Fibroblast of peridontal ligament (primary cell): ENCODE measurements at regions not wholly inside any gene's neighbourhood (a gene's known extent, or its start where the extent isn't known, plus 50 kb on each side); places are given as distances from the start of the nearest gene placed in this dataset.
A peak's percentile ranks its signal among the peaks of the same experiment; 100 is the strongest.
"Not testable (repeated sequence)": the region's sequence is repeated elsewhere in the genome, so short reads cannot be mapped to it uniquely, and the experiment has no call there.

Source experiments
- DNase-seq: peaks from one replicate; pipeline ENCODE4 v3.0.0-alpha.2; 2010; ENCODE audit errors: extremely low read depth

DNA sequence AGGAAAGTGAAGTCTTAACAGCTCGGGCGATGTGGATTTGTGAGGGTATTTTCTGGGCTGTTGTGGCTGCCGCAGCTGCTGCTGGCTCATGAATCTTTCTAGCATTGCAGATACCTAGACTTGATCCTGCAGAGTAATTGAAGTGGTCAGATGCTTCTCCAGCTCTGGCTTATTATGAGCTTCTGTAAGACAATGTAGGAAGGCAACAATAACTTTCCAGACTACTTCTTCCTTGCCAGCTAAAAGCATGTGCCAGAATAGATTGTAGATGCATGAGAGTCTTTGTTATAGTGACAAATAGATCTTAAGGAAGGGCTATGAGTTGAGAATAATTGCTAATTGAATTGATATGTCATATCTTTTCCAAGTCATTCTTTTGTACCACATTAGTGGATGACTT is 461.4 kb upstream of the POT1 start:
- no peak for DNase-seq

DNA sequence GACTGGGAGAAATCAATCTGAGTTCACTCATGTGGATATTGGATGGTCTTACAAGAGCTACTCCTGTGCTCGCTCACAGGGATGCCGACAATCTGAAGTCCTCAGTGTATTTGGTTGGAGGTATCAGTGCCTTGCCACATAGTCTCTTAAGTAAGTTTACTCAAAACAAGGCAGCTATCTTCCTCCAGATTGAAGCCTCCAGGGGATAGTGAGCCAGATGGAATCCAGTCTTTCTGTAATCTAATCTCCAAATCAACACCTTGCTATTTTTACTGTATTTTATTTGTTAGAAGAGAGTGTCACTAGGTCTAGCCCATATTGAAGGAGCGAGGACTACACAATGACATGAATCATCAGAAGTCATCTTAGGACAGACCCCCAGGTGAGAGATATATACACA is 456.6 kb upstream of the POT1 start:
- no peak for DNase-seq

DNA sequence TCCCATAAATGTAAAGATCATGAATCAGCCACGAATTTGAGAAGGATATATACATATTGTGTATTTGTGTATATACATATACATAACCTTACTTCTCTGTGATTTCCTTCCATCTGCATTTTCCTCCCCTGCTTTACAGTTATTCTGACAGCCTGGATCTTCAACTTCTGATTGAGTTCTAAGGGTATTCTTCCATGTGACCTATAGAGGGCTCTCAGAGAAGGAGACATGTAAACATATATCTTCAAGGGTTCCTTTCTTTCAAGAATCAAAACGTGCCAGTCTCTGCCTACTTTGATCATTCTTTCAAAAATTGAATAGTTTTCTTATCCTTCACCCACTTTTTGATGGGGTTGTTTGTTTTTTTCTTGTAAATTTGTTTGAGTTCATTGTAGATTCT is 453.7 kb upstream of the POT1 start:
- DNase-seq, result no peak

DNA sequence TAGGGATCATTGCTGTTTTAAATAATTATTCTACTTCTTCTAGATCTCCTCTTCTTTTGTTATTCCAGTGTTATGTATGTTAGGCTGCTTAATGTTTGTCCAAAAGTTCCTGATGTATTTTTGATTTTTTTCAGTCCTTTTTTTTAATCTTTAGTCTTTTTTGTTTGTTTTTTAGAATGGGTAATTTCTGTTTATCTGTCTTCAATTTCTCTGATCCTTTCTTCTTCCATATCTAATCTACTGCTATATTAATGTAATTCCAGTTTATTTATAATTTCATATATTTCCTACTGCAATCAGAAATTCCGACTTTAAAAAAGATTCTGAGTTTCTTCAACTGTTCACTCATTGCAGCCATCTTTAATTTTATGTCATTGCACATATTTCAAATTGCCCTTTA is 452.8 kb upstream of the POT1 start:
- DNase-seq, result no peak

DNA sequence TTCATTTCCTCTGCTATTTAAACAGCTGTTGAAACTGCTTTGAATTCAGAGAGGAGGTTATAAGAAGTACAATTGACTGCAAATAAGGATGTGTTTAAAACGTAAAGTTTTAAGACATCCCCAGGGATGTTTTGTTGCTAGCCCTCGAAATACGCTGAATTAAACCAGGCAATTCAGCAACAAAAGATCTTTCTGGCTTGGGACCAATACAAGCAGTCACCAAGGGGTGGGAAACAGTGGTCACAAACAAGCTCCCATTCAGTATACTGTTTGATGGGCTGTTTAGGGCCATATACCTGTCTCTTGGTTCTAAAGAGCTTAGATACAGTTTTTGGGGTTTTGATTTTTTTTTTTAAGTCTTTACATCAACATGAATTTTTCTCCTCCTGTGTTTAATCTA is 446.3 kb upstream of the POT1 start:
- no peak for DNase-seq

DNA sequence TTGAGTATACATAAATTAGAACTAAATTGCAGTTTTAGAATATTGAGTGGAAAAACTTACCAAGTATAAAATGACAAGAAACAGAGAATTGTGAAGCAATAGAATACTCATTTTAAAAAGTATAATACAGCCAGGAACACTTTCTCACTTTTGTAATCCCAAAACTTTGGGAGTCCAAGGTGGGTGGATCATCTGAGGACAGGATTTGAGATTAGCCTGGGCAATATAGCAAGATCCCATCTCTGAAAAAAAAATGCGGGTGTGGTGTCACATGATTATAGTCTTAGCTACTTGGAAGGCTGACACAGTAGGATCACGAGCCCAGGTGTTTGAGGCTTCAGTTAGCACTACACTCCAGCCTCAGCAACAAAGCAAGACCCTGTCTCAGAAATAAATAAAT is 440.9 kb upstream of the POT1 start:
- no peak for DNase-seq

DNA sequence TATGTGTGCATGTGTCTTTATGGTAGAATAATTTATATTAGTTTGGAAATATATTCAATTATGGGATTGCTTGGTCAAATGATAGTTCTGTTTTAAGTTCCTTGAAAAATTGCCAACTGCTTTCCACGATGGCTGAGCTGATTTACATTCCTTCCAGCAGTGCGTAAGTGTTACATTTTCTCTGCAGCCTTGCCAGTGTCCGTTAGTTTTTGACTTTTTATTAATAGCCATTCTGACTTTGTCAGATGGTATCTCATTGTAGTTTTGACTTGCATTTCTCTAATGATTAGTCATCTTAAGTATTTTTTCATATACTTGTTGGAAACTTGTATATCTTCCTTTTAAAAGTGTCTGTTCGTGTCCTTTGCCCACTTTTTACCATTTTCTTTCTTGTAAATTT is 434.2 kb upstream of the POT1 start:
- DNase-seq, result no peak

DNA sequence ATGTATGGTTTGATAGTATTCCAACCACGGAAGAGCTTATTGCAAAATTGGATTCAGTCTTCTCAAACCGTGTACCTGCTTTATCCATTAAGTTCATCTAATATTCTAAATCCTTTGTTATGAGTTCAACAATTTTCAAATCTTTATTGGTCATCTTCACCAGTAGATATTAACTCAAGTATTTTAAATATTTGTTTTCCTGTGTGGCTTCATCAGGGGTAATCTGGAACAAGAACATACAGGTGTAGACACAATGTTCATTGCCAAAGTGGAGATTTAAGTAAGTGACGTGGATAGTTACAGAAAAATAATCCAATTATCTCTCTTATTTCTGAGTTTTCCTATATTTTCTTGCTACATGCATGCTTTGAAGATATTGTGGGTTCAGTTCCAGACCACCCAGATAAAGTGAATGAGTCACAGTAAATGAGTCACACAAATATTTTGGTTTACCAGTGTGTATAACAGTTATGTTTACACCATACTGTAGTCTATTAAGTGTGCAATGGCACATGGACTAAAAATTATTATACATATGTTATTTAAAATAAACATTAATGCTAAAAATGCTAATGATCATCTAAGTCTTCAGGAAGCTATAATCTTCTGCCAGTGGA is 429.0 kb upstream of the POT1 start:
- no peak for DNase-seq

DNA sequence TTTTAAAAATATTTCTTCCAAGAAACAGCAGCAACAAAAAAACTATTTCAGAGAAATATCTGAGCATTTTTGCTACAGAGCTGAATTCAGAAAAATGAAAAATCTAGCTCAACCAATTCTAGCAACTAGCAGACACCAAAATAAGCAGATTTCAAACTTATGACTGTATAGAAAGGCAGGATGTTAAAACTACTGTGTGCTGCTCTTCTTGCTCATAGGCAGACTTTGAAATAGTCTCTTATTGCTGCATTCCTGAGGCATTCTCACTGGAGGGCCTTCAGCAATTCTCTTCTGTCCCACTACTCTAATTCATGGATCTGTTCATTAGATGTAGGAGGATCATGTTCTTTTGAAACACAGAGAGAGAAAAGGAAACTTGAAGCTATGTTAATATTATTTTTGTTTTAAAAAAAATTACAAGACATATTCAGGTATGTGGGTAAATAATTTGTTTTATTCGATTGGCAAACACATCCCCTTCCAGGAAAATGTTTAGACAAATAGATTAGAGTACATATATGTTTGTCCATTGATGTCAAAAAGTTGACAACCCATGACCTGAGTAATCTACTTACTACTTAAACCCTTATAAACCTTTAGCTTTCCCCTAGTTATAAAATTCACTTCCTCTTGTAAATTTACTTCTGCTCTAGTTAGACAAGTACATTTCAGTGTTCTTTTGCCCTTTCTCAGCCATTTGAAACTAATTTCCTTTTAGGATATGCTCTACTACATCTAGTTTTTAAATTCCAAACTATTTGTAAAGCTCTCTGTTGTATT is 428.2 kb upstream of the POT1 start:
- DNase-seq, result no peak

DNA sequence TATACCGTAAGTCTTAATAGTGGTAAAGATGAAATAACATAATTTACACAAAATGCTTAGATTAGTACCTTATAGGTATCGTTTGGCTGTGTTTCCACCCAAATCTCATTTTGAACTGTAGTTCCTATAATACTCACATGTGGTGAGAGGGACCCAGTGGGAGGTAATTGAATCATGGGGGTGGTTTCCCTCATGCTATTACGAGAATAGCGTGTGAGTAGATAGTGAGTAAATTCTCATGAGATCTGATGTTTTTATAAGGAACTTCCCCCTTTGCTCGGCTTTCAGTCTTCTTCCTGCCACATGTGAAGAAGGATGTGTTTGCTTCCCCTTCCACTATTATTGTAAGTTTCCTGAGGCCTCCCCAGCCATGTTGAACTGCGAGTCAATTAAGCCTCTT is 426.3 kb upstream of the POT1 start:
- DNase-seq, result peak; percentile 12

DNA sequence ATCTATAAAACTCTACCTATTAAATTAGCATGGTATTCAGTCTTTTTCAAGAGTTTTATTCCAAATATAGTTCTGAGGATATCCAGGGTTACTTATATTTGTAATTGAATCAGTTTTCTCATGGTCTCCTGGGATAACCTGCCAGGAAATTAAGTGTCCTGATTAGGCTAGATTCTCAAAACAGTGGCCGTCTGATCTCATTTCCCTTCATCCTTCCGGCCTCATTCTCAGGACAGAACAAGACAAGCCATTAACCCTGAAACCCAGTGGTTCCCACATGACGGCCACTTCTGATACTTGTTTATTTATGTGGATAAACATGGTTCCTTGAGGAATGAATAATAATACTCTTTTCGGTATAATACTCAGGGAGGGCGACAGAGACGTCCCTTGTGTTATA is 417.6 kb upstream of the POT1 start:
- DNase-seq, result no peak

DNA sequence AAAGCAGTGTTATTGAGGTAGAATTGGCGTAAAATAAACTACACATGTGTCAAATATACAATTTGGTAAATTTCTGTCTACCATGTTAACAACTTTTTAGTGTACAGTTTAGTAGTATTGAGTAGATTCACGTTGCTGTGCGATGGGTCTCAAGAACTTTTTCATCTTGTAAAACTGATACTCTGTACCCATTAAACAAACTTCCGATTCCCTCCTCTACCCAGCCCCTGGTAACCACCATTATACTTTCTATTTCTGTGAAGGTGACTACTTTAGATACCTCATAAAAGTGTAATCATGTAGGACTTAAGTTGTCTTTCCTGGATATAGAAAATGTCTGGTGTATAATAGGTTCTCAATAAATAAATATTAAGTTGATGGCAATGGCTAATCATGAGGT is 408.5 kb upstream of the POT1 start:
- DNase-seq, result no peak

DNA sequence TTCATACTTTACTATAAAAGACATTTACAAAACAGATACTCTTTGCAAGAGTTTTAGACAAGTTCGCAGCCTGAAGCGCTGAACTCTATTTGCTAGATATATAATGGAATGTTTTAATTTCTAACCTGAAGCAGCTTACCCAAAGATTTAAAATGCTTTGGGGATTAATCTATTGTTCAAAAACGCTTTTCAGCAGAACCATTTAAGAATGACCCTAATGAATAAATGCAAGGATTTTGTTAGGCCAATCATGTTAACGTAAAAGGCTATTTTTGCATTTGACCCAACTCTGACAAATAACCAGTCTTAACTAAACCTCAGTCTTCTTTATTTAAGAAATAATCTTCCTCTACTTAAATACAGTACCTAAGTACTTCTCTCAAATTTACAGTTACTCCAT is 406.7 kb upstream of the POT1 start:
- no peak for DNase-seq

DNA sequence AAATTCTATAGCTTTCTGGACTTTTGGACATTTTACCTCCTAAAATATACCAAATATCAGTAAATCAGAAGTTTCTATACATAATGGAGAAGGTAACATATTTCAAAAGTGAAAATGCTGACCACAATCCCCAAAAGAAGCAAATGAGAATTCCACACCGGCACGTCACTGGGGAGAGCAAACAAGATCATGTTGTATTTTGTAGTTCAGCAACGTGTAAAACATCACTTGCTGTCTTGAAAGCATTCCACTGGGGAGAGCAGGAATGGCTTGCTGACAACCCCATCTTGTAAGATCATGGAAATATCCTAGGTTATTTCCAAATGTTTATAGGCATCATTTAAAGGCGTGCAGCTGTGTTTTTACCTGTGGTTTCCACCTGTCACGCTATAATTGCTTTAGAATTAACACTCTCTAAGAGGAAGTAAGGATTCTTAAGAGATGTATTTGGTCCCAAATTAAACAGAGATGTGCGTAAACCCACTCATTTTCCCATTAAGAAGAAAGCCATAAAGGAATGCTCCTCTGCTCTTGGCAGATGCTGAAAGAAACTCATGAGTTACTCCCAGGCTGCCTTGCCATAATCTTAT is 397.1 kb upstream of the POT1 start:
- no peak for DNase-seq

DNA sequence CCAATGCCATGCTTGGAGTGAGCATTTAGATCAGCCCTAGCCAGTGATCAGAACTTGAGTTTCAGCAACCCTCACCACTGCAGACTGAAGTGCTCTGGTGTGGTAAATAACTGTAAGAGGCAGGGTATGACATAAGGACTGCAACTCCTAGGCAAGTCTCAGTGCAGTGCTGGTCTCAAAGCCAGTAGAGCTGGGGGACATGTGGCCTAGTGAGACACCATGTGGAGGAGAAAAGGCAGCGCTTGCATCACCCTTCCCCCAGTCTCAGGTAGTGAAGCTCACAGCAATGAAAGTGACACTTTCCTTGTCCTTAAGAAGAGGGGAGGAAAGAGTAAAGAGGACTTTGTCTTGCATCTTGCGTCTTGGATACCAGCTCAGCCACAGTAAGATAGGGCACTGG is 386.8 kb upstream of the POT1 start:
- DNase-seq, result no peak

DNA sequence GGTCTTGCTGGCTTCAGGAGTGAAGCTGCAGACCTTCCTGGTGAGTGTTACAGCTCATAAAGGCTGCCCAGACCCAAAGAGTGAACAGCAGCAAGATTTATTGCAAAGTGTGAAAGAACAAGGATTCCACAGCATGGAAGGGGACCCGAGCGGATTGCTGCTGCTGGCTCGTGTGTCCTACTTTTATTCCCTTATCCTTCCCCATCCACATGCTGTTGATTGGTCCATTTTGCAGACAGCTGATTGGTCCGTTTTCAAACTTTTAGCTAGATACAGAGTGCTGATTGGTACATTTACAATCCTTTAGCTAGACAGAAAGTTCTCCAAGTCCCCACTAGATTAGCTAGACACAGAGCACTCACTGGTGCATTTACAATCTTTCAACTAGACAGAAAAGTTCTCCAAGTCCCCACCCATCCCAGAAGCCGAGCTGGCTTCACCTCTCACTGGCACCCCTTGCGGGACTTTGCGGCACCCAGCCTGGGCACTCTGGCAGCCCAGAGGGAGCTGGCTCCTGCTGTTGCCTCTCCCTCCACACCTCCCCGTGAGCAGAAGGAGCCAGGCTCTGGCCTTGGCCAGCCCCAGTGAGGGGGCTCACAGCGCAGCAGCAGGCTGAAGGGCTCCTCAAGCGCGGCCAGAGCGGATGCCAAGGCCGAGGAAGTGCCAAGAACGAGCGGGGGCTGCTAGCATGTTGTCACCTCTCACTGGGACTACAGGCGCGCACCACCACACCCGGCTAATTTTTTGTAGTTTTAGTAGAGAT is 369.6 kb upstream of the POT1 start:
- no peak for DNase-seq

DNA sequence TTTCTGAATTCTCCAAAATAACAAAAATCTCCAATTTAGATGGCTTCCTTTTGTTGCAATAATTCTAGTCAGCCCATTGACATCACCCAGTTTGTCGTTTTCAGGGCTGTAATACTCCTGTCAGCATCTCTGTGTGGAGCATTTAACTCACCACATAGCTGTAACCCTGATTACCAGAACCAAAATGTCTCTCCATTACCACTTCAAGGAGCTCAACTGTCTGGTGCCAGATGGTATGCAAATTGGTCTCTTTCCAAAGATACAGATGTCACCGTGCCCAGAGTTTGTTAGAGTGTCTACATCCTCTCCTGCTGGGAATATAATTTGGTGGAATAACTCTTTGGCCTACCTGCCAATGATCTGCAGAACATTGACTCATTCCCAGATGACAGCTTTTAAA is 350.3 kb upstream of the POT1 start:
- DNase-seq, result no peak

DNA sequence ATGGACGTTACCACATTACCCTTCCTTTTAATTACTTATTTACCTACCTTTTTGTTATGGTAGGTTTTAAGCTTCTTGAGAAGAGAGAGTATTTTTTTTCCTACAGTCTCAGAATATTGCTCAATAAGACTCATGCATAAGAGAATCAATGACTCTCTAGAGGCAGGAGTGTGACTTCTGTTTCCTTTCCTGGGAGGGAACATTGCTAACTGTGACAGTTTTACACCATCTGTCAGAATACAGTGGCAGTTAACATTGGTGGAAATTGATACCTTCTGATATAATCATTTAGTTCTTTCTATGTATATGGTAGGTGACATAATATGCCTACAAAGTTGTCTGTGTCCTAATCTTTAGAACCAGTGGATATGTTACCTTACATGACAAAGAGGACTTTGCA is 348.7 kb upstream of the POT1 start:
- DNase-seq, result no peak

DNA sequence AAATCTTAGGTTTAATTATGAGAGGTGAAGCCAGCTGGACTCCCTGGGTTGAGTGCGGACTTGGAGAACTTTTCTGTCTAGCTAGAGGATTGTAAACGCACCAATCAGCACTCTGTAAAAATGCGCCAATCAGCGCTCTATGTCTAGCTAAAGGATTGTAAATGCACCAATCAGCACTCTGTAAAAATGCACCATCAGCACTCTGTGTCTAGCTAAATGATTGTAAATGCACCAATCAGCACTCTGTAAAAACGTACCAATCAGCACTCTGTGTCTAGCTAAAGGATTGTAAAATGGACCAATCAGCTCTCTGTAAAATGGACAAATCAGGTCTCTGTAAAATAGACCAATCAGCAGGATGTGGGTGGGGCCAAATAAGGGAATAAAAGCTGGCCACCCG is 345.1 kb upstream of the POT1 start:
- DNase-seq, result not testable (repeated sequence)

DNA sequence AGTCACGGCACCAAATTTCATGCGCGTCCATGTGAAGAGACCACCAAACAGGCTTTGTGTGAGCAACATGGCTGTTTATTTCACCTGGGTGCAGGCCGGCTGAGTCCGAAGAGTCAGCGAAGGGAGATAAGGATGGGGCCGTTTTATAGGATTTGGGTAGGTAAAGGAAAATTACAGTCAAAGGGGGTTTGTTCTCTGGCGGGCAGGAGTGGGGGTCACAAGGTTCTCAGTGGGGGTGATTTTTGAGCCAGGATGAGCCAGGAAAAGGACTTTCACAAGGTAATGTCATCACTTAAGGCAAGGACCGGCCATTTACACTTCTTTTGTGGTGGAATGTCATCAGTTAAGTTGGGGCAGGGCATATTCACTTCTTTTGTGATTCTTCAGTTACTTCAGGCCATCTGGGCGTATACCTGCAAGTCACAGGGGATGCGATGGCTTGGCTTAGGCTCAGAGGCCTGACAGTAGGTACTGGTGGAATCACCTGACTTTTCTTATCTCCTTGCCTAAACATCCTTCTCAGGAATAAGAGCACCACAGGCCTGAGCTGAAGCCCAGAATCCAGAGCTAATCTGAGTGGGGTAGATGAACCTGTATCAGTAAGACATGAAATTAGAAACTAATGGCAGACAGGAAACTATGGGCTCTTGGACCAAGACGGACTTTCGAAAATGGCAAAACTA is 334.7 kb upstream of the POT1 start:
- DNase-seq, result not testable (repeated sequence)

DNA sequence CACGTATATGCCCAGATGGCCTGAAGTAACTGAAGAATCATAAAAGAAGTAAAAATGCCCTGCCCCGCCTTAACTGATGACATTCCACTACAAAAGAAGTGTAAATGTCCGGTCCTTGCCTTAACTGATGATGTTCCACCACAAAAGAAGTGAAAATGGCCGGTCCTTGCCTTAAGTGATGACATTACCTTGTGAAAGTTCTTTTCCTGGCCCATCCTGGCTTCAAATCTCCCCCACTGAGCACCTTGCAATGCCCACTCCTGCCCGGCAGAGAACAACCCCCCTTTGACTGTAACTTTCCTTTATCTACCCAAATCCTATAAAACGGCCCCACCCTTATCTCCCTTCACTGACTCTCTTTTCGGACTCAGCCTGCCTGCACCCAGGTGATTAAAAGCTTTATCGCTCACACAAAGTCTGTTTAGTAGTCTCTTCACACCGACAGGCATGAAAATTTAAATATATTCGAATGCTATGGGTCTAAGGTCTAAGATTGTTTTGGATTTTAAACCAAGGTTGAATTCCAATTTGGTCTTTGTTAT is 329.3 kb upstream of the POT1 start:
- DNase-seq, result not testable (repeated sequence)

DNA sequence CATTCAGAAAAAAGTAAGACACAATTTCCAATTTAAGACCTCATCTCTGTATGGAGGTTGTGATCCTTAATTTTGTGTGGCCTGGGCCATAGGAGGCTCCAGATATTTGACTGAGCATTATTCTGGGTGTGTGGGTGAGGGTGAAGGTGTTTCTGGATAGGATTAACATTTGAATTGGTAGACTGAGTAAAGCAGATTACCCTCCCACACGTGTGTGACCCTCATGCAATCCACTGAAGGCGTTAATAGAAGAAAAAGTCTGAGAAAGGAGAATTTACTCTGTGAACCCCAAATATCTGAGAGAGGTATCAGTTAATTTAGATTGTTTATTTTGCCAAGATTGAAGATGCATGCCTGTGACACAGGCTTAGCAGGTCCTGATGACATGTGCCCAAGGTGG is 328.0 kb upstream of the POT1 start:
- DNase-seq, result no peak
